H1 (cell line): ENCODE measurements at regions not wholly inside any gene's neighbourhood (a gene's known extent, or its start where the extent isn't known, plus 50 kb on each side); places are given as distances from the start of the nearest gene placed in this dataset.

Experiments used
- CTCF ChIA-PET: fragments of 300-600 bp; sonication (Branson Sonifier 250); formaldehyde crosslinking; loops from one replicate; lab custom pipeline; 2021; ENCODE audit not compliant: partially characterized antibody; lab: Charles Lee
- POLR2A ChIA-PET: fragments of 300-600 bp; sonication (Branson Sonifier 250); formaldehyde crosslinking; loops from one replicate; lab custom pipeline; 2021; ENCODE audit warnings: inconsistent platforms; ENCODE audit not compliant: partially characterized antibody; lab: Charles Lee
- DNase-seq, 2 experiments: peaks; one replicate each; pipeline versions ENCODE4 v3.0.0 to v3.0.0-alpha.2; 2010 to 2022; ENCODE audit warnings: low spot score in 2 of 2, low read depth in 1 of 2, mixed read lengths in 1 of 2
- FAIRE-seq: peaks from 2 replicates; lab custom pipeline; 2011; peaks lifted over from hg19 to GRCh38; lab: Jason Lieb, UNC
- H2AFZ ChIP-seq: 2 replicates; pipeline ENCODE4 v1.8.1; 2012; ENCODE audit warnings: low read length, inconsistent platforms
- H2AK5ac ChIP-seq: 2 replicates; pipeline ENCODE4 v1.6.1; 2013; ENCODE audit warnings: low read depth, low read length
- H2BK120ac ChIP-seq: replicated peaks from 2 replicates; pipeline ENCODE3; 2013; ENCODE audit warnings: low read depth, low read length, inconsistent platforms
- H2BK12ac ChIP-seq: 2 replicates; pipeline ENCODE4 v1.6.1; 2013; ENCODE audit warnings: low read depth, low read length
- H2BK15ac ChIP-seq: 2 replicates; pipeline ENCODE4 v1.6.1; 2013; ENCODE audit warnings: low read length
- H2BK20ac ChIP-seq: 2 replicates; pipeline ENCODE4 v1.6.1; 2013; ENCODE audit warnings: low read length
- H2BK5ac ChIP-seq: 2 replicates; pipeline ENCODE4 v1.6.1; 2013; ENCODE audit warnings: low read depth, low read length
- H3K14ac ChIP-seq: 2 replicates; pipeline ENCODE4 v1.6.1; 2013; ENCODE audit warnings: inconsistent platforms; ENCODE audit not compliant: insufficient read length
- H3K18ac ChIP-seq: 2 replicates; pipeline ENCODE4 v1.6.1; 2013; ENCODE audit warnings: low read length; ENCODE audit errors: extremely low read depth
- H3K23ac ChIP-seq: 2 replicates; pipeline ENCODE4 v1.6.1; 2013; ENCODE audit warnings: inconsistent platforms; ENCODE audit not compliant: insufficient read length
- H3K23me2 ChIP-seq: 2 replicates; pipeline ENCODE4 v1.6.1; 2013; ENCODE audit warnings: low read depth, low read length
- H3K27ac ChIP-seq: 2 replicates; pipeline ENCODE4 v1.6.1; 2011; ENCODE audit warnings: low read depth, low read length, inconsistent platforms
- H3K27me3 ChIP-seq, 4 experiments: replicated peaks in 1 of 4; 1 replicate in 1 of 4; 2 replicates in 3 of 4; pipeline versions ENCODE4 v1.6.1 to v1.8.1; 2011 to 2013; ENCODE audit warnings: low read length in 3 of 4, mild to moderate bottlenecking in 3 of 4, inconsistent platforms in 2 of 4, mixed read lengths in 2 of 4, moderate library complexity in 1 of 4; ENCODE audit not compliant: control insufficient read depth in 3 of 4, insufficient read depth in 3 of 4; ENCODE audit errors: extremely low read depth in 1 of 4
- H3K36me3 ChIP-seq, 4 experiments: 2 replicates each; pipeline versions ENCODE4 v1.6.1 to v1.8.1; 2011 to 2013; ENCODE audit warnings: mild to moderate bottlenecking in 4 of 4, low read length in 3 of 4, moderate library complexity in 2 of 4, control low read depth in 1 of 4, inconsistent platforms in 1 of 4; ENCODE audit not compliant: insufficient read depth in 4 of 4, control insufficient read depth in 2 of 4
- H3K4ac ChIP-seq: replicated peaks from 2 replicates; pipeline ENCODE3; 2013; ENCODE audit warnings: low read length, low read depth, mixed read lengths, inconsistent platforms; ENCODE audit not compliant: insufficient read length
- H3K4me1 ChIP-seq, 4 experiments: replicated peaks in 1 of 4; 1 replicate in 1 of 4; 2 replicates in 3 of 4; pipeline versions ENCODE4 v1.6.1 to v1.8.1; 2011 to 2013; ENCODE audit warnings: low read length in 3 of 4, inconsistent platforms in 2 of 4, mixed read lengths in 1 of 4; ENCODE audit not compliant: insufficient read depth in 4 of 4, control insufficient read depth in 3 of 4
- H3K4me2 ChIP-seq, 2 experiments: 2 replicates each; pipeline versions ENCODE4 v1.6.1 to v1.8.1; 2011 to 2013; ENCODE audit warnings: low read depth in 2 of 2, low read length in 2 of 2, control low read depth in 1 of 2, inconsistent platforms in 1 of 2, mild to moderate bottlenecking in 1 of 2; ENCODE audit not compliant: insufficient read depth in 1 of 2
- H3K4me3 ChIP-seq, 4 experiments: fragments of 200-600, 300-600 bp in 1 of 4; sonication (generic), shearing (Covaris generic), sonication (Bioruptor Twin) in 1 of 4; 2 replicates each; pipeline versions ENCODE4 v1.5.1 to v1.8.1; 2011 to 2016; ENCODE audit warnings: low read length in 4 of 4, low read depth in 3 of 4, control low read depth in 2 of 4, inconsistent platforms in 2 of 4, mild to moderate bottlenecking in 2 of 4, mixed read lengths in 1 of 4, moderate library complexity in 1 of 4; ENCODE audit not compliant: insufficient read depth in 2 of 4; ENCODE audit errors: extremely low read depth in 1 of 4
- H3K56ac ChIP-seq: replicated peaks from 2 replicates; pipeline ENCODE3; 2013; ENCODE audit warnings: low read depth, mild to moderate bottlenecking, mixed read lengths, low read length, inconsistent platforms; ENCODE audit not compliant: insufficient read length
- H3K79me1 ChIP-seq: 2 replicates; pipeline ENCODE4 v1.6.1; 2013; ENCODE audit warnings: low read depth, low read length, control low read depth
- H3K79me2 ChIP-seq, 2 experiments: 2 replicates each; pipeline versions ENCODE4 v1.6.1 to v1.8.1; 2012 to 2013; ENCODE audit warnings: low read length in 2 of 2, mild to moderate bottlenecking in 2 of 2, inconsistent platforms in 1 of 2; ENCODE audit not compliant: insufficient read depth in 2 of 2, control insufficient read depth in 1 of 2
- H3K9ac ChIP-seq, 4 experiments: replicated peaks in 1 of 4; 1 replicate in 1 of 4; 2 replicates in 3 of 4; pipeline versions ENCODE4 v1.6.1 to v1.8.1; 2011 to 2013; ENCODE audit warnings: low read depth in 3 of 4, low read length in 3 of 4, control low read depth in 2 of 4, mild to moderate bottlenecking in 2 of 4, moderate library complexity in 2 of 4, inconsistent platforms in 1 of 4; ENCODE audit errors: extremely low read depth in 1 of 4
- H3K9me3 ChIP-seq, 2 experiments: 2 replicates each; pipeline versions ENCODE4 v1.6.1 to v1.8.1; 2012 to 2013; ENCODE audit warnings: mild to moderate bottlenecking in 2 of 2, moderate library complexity in 2 of 2, control low read depth in 1 of 2, inconsistent platforms in 1 of 2, low read depth in 1 of 2, low read length in 1 of 2, mixed read lengths in 1 of 2; ENCODE audit not compliant: insufficient read depth in 2 of 2
- H4K20me1 ChIP-seq, 2 experiments: replicated peaks in 1 of 2; 2 replicates each; pipeline versions ENCODE3 to v1.8.1; 2011 to 2013; ENCODE audit warnings: inconsistent platforms in 2 of 2, low read length in 2 of 2, mild to moderate bottlenecking in 1 of 2; ENCODE audit not compliant: insufficient read depth in 2 of 2, control insufficient read depth in 1 of 2
- H4K5ac ChIP-seq: 2 replicates; pipeline ENCODE4 v1.6.1; 2013; ENCODE audit warnings: low read length, low read depth, mixed read lengths, inconsistent platforms; ENCODE audit not compliant: insufficient read length
- H4K8ac ChIP-seq: 2 replicates; pipeline ENCODE4 v1.8.0; 2013; ENCODE audit warnings: mild to moderate bottlenecking, moderate library complexity, low read length, inconsistent platforms; ENCODE audit not compliant: insufficient read depth; ENCODE audit errors: extremely low read depth
- H4K91ac ChIP-seq: replicated peaks from 2 replicates; pipeline ENCODE3; 2013; ENCODE audit warnings: low read length, mixed read lengths, inconsistent platforms; ENCODE audit not compliant: insufficient read length
- EGR1 ChIP-seq: IDR thresholded peaks from 2 replicates; pipeline ENCODE4 v1.6.1; 2011; ENCODE audit warnings: low read depth, low read length, borderline replicate concordance
- FOSL1 ChIP-seq: IDR thresholded peaks from 2 replicates; pipeline ENCODE4 v1.6.1; 2011; ENCODE audit warnings: mild to moderate bottlenecking, low read depth, low read length, moderate library complexity; ENCODE audit not compliant: insufficient read depth
- WGBS, 2 experiments: shearing (Covaris generic) in 1 of 2; methylation state at CpG; one replicate each; pipeline versions ENCODE4 v1.1.6 to v1.1.7; 2013 to 2015; ENCODE audit warnings: low lambda C conversion rate in 2 of 2, mixed read lengths in 2 of 2, inconsistent platforms in 1 of 2, low coverage in 1 of 2, missing lambda C conversion rate in 1 of 2; ENCODE audit not compliant: insufficient replicate concordance in 2 of 2, insufficient coverage in 1 of 2, insufficient read length in 1 of 2; ENCODE audit errors: extremely low coverage in 1 of 2, missing lambda C conversion rate in 1 of 2; 5-methylcytosine and 5-hydroxymethylcytosine counted together
- TF ChIP-seq, protein P1 (sequence below): IDR thresholded peaks from 2 replicates; pipeline ENCODE4 v1.6.1; 2011; ENCODE audit warnings: low read length, improper control_type of control experiment

DNA sequence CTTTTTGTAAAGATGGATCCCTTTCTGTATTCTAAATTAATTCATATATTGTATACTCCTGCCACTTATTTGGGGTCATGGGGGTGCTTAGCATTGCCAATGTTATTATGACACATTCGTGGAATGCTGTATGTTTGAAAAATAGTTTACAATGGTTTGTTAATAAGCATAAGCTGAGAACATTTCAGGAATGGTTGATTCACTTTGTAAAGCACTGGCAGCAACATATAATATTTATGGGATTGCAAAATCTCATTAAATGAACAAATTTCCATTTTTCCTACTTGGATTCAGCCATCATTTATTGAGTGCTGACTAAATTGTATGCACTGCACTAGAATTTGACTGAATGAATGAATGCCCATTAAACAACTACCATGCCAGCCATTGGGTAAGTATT lies 215.2 kb upstream of the KLF4 start:
- Histone ChIP-seq H3K79me1 (no peaks in the 10 kb centered on the region), H3K23ac (no peak overlapping the region), H2BK5ac (no peak overlapping the region), H3K36me3 (no peaks in the 10 kb centered on the region), H3K18ac (no peak overlapping the region), H3K27me3 (no peaks in the 10 kb centered on the region), H2BK20ac (no peak overlapping the region), H4K5ac (no peak overlapping the region), H3K4me1 (no peaks in the 10 kb centered on the region), H2BK15ac (no peak overlapping the region), H3K9ac (no peak overlapping the region), H3K4me3 (no peak overlapping the region), H2BK120ac (no peak overlapping the region), H3K56ac (no peak overlapping the region), H3K4ac (no peak overlapping the region), H3K14ac (no peak overlapping the region), H3K27ac (no peak overlapping the region), H2AK5ac (no peak overlapping the region), H4K8ac (no peak overlapping the region), H3K4me2 (no peak overlapping the region), H4K91ac (no peak overlapping the region), H2BK12ac (no peak overlapping the region), H3K23me2 (no peaks in the 10 kb centered on the region), H2AFZ (no peak overlapping the region), H4K20me1 (no peaks in the 10 kb centered on the region), H3K79me2 (no peaks in the 10 kb centered on the region), H3K9me3 (no peaks in the 10 kb centered on the region)
- POLR2A ChIA-PET = no interaction called here
- CTCF ChIA-PET = no interaction called here
- FAIRE-seq (no peak), DNase-seq (no peak)
- no peak for TF ChIP-seq EGR1
- TF ChIP-seq, protein P1, sequence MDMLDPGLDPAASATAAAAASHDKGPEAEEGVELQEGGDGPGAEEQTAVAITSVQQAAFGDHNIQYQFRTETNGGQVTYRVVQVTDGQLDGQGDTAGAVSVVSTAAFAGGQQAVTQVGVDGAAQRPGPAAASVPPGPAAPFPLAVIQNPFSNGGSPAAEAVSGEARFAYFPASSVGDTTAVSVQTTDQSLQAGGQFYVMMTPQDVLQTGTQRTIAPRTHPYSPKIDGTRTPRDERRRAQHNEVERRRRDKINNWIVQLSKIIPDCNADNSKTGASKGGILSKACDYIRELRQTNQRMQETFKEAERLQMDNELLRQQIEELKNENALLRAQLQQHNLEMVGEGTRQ = no peak
- no peak for TF ChIP-seq FOSL1
- WGBS, 2 experiments = 95% methylated on average over 1 of the region's 1 CpG; no CpG with 5 or more reads in 1 of the 2 experiments
